ENCODE measurements at regions not wholly inside any gene's neighbourhood (a gene's known extent, or its start where the extent isn't known, plus 50 kb on each side); places are given as distances from the start of the nearest gene placed in this dataset.

DNA sequence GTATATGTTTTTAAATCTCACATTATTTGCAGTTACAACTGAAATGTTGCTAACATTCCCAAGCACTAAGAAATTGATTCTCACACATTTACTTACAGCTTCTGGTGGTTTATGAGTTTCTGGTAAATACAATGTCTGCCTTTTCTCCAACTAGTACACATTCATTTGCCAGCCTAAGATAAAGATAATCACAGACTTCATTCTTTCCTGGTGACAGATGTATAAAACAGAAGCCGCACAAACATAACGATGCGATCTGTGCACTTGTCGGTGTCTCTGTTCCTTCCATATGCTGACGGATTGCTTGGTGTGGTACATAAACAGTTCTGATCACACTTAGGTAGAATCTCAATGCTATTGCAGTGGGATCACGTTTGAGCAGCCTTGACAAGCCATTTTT lies 100.4 kb upstream of the DDX18 start:
- Histone ChIP-seq H3K9me2 (ENCODE audit: low read depth, low read length) (no peaks in the 10 kb centered on the region), H3K27ac (ENCODE audit: low read depth, low read length, poor library complexity, severe bottlenecking) (no peak overlapping the region)

DNA sequence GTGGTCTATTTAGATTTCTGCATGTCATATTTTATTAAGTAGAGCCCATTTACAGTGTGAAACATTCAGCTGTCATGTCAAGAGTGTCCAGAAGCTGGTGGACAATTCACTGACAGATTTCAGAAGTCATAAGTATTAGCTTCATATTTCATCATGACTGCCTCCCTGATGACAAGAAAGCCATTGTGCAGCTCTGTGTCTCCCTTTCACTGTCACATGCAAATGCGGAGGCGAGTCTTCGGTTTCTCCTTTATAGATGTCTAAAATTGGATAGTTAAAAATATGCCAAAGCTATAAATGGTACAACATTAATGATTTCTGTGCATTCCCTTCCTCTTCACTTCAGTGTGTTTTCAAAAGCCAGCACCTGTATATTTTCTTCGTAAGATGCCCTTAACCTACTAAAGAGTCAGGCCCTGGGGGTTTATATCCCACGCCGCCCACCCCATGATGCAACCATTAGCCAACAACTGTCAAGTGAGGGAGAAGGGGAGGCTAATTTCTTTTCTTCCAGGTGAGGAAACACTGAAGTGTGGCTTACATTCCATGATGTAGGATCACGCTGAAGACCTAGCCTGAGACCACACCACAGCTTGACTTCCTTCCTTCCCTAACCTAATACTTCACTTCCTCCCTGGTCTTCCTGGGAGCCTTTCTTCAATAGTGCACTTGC lies 99.6 kb upstream of the DDX18 start:
- Histone ChIP-seq H3K9me2 (ENCODE audit: low read depth, low read length) (no peaks in the 10 kb centered on the region), H4K20me1 (ENCODE audit: insufficient read depth, low read length) (no peaks in the 10 kb centered on the region), H3K79me2 (ENCODE audit: insufficient read depth, low read length) (no peaks in the 10 kb centered on the region), H3K9ac (ENCODE audit: low read length) (no peak overlapping the region), H3F3A (ENCODE audit: insufficient read depth, low read length) (no peaks in the 10 kb centered on the region), H3K9me3 (ENCODE audit: low read length) (no peaks in the 10 kb centered on the region), H3K4me3 (ENCODE audit: low read depth, low read length, poor library complexity, severe bottlenecking) (no peak overlapping the region), H2AFZ (ENCODE audit: low read length) (no peak overlapping the region), H3K27ac (ENCODE audit: low read depth, low read length, poor library complexity, severe bottlenecking) (no peak overlapping the region), H3K36me3 (ENCODE audit: insufficient read depth, low read length) (no peaks in the 10 kb centered on the region), H3K27me3 (ENCODE audit: insufficient read depth, low read length) (no peaks in the 10 kb centered on the region), H3K4me1 (ENCODE audit: insufficient read depth, low read length, severe bottlenecking) (no peaks in the 10 kb centered on the region), H3K4me2 (ENCODE audit: low read length) (no peak overlapping the region)
- TF ChIP-seq, protein P1, sequence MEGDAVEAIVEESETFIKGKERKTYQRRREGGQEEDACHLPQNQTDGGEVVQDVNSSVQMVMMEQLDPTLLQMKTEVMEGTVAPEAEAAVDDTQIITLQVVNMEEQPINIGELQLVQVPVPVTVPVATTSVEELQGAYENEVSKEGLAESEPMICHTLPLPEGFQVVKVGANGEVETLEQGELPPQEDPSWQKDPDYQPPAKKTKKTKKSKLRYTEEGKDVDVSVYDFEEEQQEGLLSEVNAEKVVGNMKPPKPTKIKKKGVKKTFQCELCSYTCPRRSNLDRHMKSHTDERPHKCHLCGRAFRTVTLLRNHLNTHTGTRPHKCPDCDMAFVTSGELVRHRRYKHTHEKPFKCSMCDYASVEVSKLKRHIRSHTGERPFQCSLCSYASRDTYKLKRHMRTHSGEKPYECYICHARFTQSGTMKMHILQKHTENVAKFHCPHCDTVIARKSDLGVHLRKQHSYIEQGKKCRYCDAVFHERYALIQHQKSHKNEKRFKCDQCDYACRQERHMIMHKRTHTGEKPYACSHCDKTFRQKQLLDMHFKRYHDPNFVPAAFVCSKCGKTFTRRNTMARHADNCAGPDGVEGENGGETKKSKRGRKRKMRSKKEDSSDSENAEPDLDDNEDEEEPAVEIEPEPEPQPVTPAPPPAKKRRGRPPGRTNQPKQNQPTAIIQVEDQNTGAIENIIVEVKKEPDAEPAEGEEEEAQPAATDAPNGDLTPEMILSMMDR (IDR thresholded peaks at IDR 0.05; ENCODE audit: low read length) = no peak
- no peak for TF ChIP-seq EZH2 (IDR thresholded peaks at IDR 0.05; ENCODE audit: borderline replicate concordance, low read length)

More for the DNA sequence above, 100.4 kb upstream of the DDX18 start:
- Histone ChIP-seq H3K27me3 (ENCODE audit: insufficient read depth, low read length) (no peaks in the 10 kb centered on the region), H2AFZ (ENCODE audit: low read length) (no peak overlapping the region), H3K36me3 (ENCODE audit: insufficient read depth, low read length) (no peaks in the 10 kb centered on the region), H3K9ac (ENCODE audit: low read length) (no peak overlapping the region), H4K20me1 (ENCODE audit: insufficient read depth, low read length) (no peaks in the 10 kb centered on the region), H3K4me2 (ENCODE audit: low read length) (no peak overlapping the region), H3K9me3 (ENCODE audit: low read length) (no peaks in the 10 kb centered on the region), H3K4me1 (ENCODE audit: insufficient read depth, low read length, severe bottlenecking) (no peaks in the 10 kb centered on the region), H3K79me2 (ENCODE audit: insufficient read depth, low read length) (no peaks in the 10 kb centered on the region), H3K4me3 (ENCODE audit: low read depth, low read length, poor library complexity, severe bottlenecking) (no peak overlapping the region), H3F3A (ENCODE audit: insufficient read depth, low read length) (no peaks in the 10 kb centered on the region)
- TF ChIP-seq EZH2 (IDR thresholded peaks at IDR 0.05; ENCODE audit: borderline replicate concordance, low read length) = no peak
- TF ChIP-seq, protein P1 (IDR thresholded peaks at IDR 0.05; ENCODE audit: low read length) = no peak

DNA sequence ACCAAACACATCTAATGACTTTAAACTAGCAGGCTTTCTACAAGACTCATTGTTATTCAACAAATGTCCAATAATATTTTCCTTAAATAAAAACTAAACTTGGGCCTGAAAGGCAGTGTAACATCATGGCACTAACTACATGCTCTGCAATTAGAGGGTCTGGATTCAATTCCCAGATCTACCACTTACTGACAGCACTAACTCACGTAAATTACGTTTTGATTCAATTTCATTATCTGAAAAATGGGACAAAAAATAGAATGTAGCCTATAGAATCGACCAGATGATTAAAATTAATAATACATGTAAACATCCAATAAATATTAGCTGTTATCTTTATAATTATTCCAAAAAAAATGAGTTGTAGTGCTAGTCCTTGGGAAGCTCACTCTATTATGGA lies 98.0 kb upstream of the DDX18 start:
- no peak overlapping the region for H3K9ac ChIP-seq (ENCODE audit: low read length)
- no peaks in the 10 kb centered on the region for H3K79me2 ChIP-seq (ENCODE audit: insufficient read depth, low read length)
- no peak overlapping the region for H2AFZ ChIP-seq (ENCODE audit: low read length)
- no peaks in the 10 kb centered on the region for H3K27me3 ChIP-seq (ENCODE audit: insufficient read depth, low read length)
- no peaks in the 10 kb centered on the region for H3K9me3 ChIP-seq (ENCODE audit: low read length)
- H3K4me1 ChIP-seq (ENCODE audit: insufficient read depth, low read length, severe bottlenecking) = no peaks in the 10 kb centered on the region
- no peaks in the 10 kb centered on the region for H4K20me1 ChIP-seq (ENCODE audit: insufficient read depth, low read length)
- no peak overlapping the region for H3K4me2 ChIP-seq (ENCODE audit: low read length)
- TF ChIP-seq, protein P1 (IDR thresholded peaks at IDR 0.05; ENCODE audit: low read length) = no peak
- no peak for TF ChIP-seq EZH2 (IDR thresholded peaks at IDR 0.05; ENCODE audit: borderline replicate concordance, low read length)
- H3K36me3 ChIP-seq (ENCODE audit: insufficient read depth, low read length) = no peaks in the 10 kb centered on the region
- no peaks in the 10 kb centered on the region for H3F3A ChIP-seq (ENCODE audit: insufficient read depth, low read length)
- no peaks in the 10 kb centered on the region for H3K9me2 ChIP-seq (ENCODE audit: low read depth, low read length)
- H3K27ac ChIP-seq (ENCODE audit: low read depth, low read length, poor library complexity, severe bottlenecking) = no peak overlapping the region
- H3K4me3 ChIP-seq (ENCODE audit: low read depth, low read length, poor library complexity, severe bottlenecking) = no peak overlapping the region
